Endothelial cell of umbilical vein (primary cell): ENCODE measurements at regions not wholly inside any gene's neighbourhood (a gene's known extent, or its start where the extent isn't known, plus 50 kb on each side); places are given as distances from the start of the nearest gene placed in this dataset.

Source experiments
- BruUV-seq: library from RNA; stranded (reverse); fragments of 400-500 nt; replicated peaks from 2 replicates; lab custom pipeline; 2021; lab: Mats Ljungman, UMichigan
- CTCF ChIA-PET: fragments of 300-600, 350-600 bp; sonication (Branson Sonifier 250); formaldehyde crosslinking; loops from one replicate; lab custom pipeline; 2021; ENCODE audit warnings: antibody characterized with exemption, inconsistent platforms; lab: Charles Lee
- POLR2A ChIA-PET: fragments of 300-600, 350-600 bp; sonication (Branson Sonifier 250); formaldehyde crosslinking; loops from one replicate; lab custom pipeline; 2021; ENCODE audit warnings: antibody characterized with exemption, inconsistent platforms; lab: Charles Lee
- DNase-seq: peaks from one replicate; pipeline ENCODE4 v3.0.0-alpha.2; 2011; ENCODE audit warnings: low read depth, low spot score
- FAIRE-seq: peaks from 2 replicates; lab custom pipeline; 2011; peaks lifted over from hg19 to GRCh38; lab: Jason Lieb, UNC
- H2AFZ ChIP-seq: 2 replicates; pipeline ENCODE4 v1.6.0; 2012; ENCODE audit warnings: low read depth, low read length, control low read depth, inconsistent platforms
- H3K27ac ChIP-seq: 2 replicates; pipeline ENCODE4 v1.5.1; 2011; ENCODE audit warnings: low read depth, mild to moderate bottlenecking, control low read depth, low read length, moderate library complexity; ENCODE audit not compliant: insufficient read depth
- H3K27me3 ChIP-seq, 2 experiments: 2 replicates each; pipeline versions ENCODE4 v1.6.0 to v1.6.1; 2011; ENCODE audit warnings: low read length in 2 of 2, mixed read lengths in 1 of 2; ENCODE audit not compliant: control insufficient read depth in 2 of 2, insufficient read depth in 2 of 2
- H3K36me3 ChIP-seq, 2 experiments: 2 replicates in 1 of 2; 3 replicates in 1 of 2; pipeline ENCODE4 v1.5.1; 2011; ENCODE audit warnings: low read length in 2 of 2, mild to moderate bottlenecking in 1 of 2, moderate library complexity in 1 of 2; ENCODE audit not compliant: control insufficient read depth in 2 of 2, insufficient read depth in 2 of 2; ENCODE audit errors: extremely low read depth in 1 of 2
- H3K4me1 ChIP-seq: 3 replicates; pipeline ENCODE4 v1.5.1; 2011; ENCODE audit warnings: mild to moderate bottlenecking, low read length; ENCODE audit not compliant: control insufficient read depth, insufficient read depth; ENCODE audit errors: extremely low read depth
- H3K4me2 ChIP-seq: 2 replicates; pipeline ENCODE4 v1.6.1; 2011; ENCODE audit warnings: low read length, control low read depth, mixed read lengths; ENCODE audit not compliant: insufficient read depth
- H3K4me3 ChIP-seq, 3 experiments: fragments of 200-600 bp in 1 of 3; sonication (generic), shearing (Covaris generic) in 1 of 3; replicated peaks in 1 of 3; 2 replicates each; pipeline ENCODE4 v1.5.1; 2011 to 2016; ENCODE audit warnings: control low read depth in 3 of 3, low read length in 3 of 3, mild to moderate bottlenecking in 2 of 3, inconsistent platforms in 1 of 3, low read depth in 1 of 3, moderate library complexity in 1 of 3; ENCODE audit not compliant: insufficient read depth in 1 of 3
- H3K79me2 ChIP-seq: 2 replicates; pipeline ENCODE4 v1.6.0; 2012; ENCODE audit warnings: low read length, inconsistent platforms; ENCODE audit not compliant: control insufficient read depth, insufficient read depth
- H3K9ac ChIP-seq: replicated peaks from 2 replicates; pipeline ENCODE3; 2011; ENCODE audit warnings: low read length, control low read depth; ENCODE audit not compliant: insufficient read depth; ENCODE audit errors: extremely low read depth
- H3K9me1 ChIP-seq: replicated peaks from 3 replicates; pipeline ENCODE4 v1.6.0; 2011; ENCODE audit warnings: mild to moderate bottlenecking, low read length; ENCODE audit not compliant: control insufficient read depth, insufficient read depth; ENCODE audit errors: extremely low read depth
- H3K9me3 ChIP-seq: replicated peaks from 2 replicates; pipeline ENCODE4 v1.5.1; 2012; ENCODE audit warnings: low read length, inconsistent platforms; ENCODE audit not compliant: control insufficient read depth, insufficient read depth
- H4K20me1 ChIP-seq: replicated peaks from 2 replicates; pipeline ENCODE3; 2011; ENCODE audit warnings: mild to moderate bottlenecking, low read length; ENCODE audit not compliant: control insufficient read depth, insufficient read depth; ENCODE audit errors: extremely low read depth
- EZH2 ChIP-seq: IDR thresholded peaks from 2 replicates; pipeline ENCODE4 v1.6.1; 2012; ENCODE audit warnings: borderline replicate concordance, low read depth, mild to moderate bottlenecking, moderate library complexity, low read length, inconsistent platforms; ENCODE audit not compliant: severe bottlenecking
- FOS ChIP-seq: IDR thresholded peaks from 2 replicates; pipeline ENCODE4 v1.6.1; 2011; ENCODE audit warnings: mild to moderate bottlenecking, low read length, moderate library complexity, borderline replicate concordance; ENCODE audit not compliant: insufficient read depth
- GATA2 ChIP-seq: IDR thresholded peaks from 2 replicates; pipeline ENCODE4 v1.7.0; 2011; ENCODE audit warnings: low read depth, mild to moderate bottlenecking, moderate library complexity, mixed read lengths, low read length; ENCODE audit not compliant: insufficient read length, insufficient read depth
- JUN ChIP-seq: IDR thresholded peaks from 2 replicates; pipeline ENCODE4 v1.6.1; 2011; ENCODE audit warnings: borderline replicate concordance, low read depth; ENCODE audit not compliant: insufficient read length, insufficient read depth
- MYC ChIP-seq: IDR thresholded peaks from one replicate; pipeline ENCODE4 v1.6.1; 2011; ENCODE audit warnings: mild to moderate bottlenecking, low read depth, low read length
- POLR2A ChIP-seq: IDR thresholded peaks from 2 replicates; pipeline ENCODE4 v1.6.1; 2012; ENCODE audit warnings: low read depth, mild to moderate bottlenecking, control low read depth, low read length
- POLR2AphosphoS5 ChIP-seq: IDR thresholded peaks from 2 replicates; pipeline ENCODE4 v1.6.1; 2012; ENCODE audit warnings: low read depth, mild to moderate bottlenecking, control low read depth, low read length, moderate library complexity; ENCODE audit not compliant: insufficient read depth
- dilution Hi-C: fragments of 300-500 bp; cut with MboI; formaldehyde crosslinking; loops from one replicate; pipeline ENCODE4 v1.15.0; 2019; ENCODE audit warnings: low sequenced_read_pairs; ENCODE audit not compliant: extremely low pct_ligation_motif_present
- intact Hi-C: fragments of 100-400 bp; cut with micrococcal nuclease; formaldehyde crosslinking; loops from one replicate; pipeline ENCODE4 v1.10.0; 2022
- TF ChIP-seq, protein P1 (sequence below), 2 donors: IDR thresholded peaks; 1 replicate in 1 of 2; 2 replicates in 1 of 2; pipeline ENCODE4 v1.5.1; 2011; ENCODE audit warnings: low read length in 2 of 2, mild to moderate bottlenecking in 2 of 2, moderate library complexity in 2 of 2, control low read depth in 1 of 2, inconsistent platforms in 1 of 2, low read depth in 1 of 2; ENCODE audit not compliant: insufficient read depth in 1 of 2; ENCODE audit errors: extremely low read depth in 1 of 2
- TF ChIP-seq, protein P2 (sequence below): IDR thresholded peaks from 2 replicates; pipeline ENCODE4 v1.6.1; 2011; ENCODE audit not compliant: insufficient read depth, insufficient read length

DNA sequence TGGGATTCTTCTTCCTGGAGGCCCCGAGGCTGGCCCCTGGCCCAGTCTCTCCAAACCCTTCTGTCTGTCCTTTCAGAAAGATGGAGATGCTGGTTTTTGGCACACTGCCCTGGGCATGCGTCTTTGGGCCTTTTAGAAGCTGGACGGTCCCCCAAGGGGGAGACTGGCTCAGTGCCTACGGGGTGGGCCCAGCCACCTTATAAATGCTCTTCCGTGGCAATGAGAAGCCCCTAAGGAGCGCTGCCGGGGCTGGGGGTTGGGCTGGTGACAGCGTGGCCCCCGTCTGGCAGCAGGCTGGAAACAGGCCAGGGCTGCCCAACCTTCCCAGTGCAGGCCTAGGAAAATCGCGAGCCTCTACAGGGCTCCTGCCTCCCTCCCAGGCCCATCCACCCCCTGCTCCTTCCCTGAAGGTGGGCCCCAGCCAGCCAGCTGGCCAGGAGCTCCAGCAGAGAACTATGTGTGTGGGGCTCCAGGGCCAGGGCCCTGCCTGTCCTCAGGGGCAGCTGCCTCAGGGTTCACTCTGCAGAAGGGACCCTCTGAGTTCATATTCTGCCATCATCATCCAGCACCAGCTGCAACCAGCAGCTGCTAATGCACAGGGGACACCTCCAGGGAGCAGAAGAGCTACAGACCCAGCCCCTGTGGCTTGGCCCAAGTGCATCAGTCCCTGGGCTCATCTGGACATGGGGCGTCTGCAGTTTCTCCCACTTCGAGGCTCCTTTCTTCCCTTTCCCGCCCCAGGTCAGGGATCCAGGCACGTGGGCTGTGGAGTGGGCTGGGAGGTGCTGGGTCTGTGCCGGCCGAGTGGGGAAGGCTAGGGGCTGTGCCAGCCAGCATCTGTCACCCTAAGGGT lies 107.6 kb upstream of the OTOS start:
- POLR2A ChIA-PET, result no interaction called here

More for the DNA sequence above, 107.6 kb upstream of the OTOS start:
- Histone ChIP-seq H3K27me3 (no peaks in the 10 kb centered on the region), H2AFZ (no peak overlapping the region), H3K4me3 (no peak overlapping the region), H3K9ac (no peak overlapping the region), H3K36me3 (no peaks in the 10 kb centered on the region), H4K20me1 (no peaks in the 10 kb centered on the region), H3K79me2 (no peaks in the 10 kb centered on the region), H3K9me1 (no peaks in the 10 kb centered on the region), H3K27ac (no peak overlapping the region), H3K4me1 (no peaks in the 10 kb centered on the region), H3K9me3 (no peaks in the 10 kb centered on the region), H3K4me2 (no peak overlapping the region)
- intact Hi-C loops, result no loop called here
- FAIRE-seq (no peak), DNase-seq (no peak)
- no TSS peak for BruUV-seq
- no peak for TF ChIP-seq FOS
- TF ChIP-seq, protein P1, sequence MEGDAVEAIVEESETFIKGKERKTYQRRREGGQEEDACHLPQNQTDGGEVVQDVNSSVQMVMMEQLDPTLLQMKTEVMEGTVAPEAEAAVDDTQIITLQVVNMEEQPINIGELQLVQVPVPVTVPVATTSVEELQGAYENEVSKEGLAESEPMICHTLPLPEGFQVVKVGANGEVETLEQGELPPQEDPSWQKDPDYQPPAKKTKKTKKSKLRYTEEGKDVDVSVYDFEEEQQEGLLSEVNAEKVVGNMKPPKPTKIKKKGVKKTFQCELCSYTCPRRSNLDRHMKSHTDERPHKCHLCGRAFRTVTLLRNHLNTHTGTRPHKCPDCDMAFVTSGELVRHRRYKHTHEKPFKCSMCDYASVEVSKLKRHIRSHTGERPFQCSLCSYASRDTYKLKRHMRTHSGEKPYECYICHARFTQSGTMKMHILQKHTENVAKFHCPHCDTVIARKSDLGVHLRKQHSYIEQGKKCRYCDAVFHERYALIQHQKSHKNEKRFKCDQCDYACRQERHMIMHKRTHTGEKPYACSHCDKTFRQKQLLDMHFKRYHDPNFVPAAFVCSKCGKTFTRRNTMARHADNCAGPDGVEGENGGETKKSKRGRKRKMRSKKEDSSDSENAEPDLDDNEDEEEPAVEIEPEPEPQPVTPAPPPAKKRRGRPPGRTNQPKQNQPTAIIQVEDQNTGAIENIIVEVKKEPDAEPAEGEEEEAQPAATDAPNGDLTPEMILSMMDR (IDR thresholded peaks at IDR 0.05; ENCODE audit: extremely low read depth in 1 of 2, insufficient read depth in 1 of 2, low read depth in 1 of 2, low read length in 2 of 2), result no peak
- TF ChIP-seq, protein P2, sequence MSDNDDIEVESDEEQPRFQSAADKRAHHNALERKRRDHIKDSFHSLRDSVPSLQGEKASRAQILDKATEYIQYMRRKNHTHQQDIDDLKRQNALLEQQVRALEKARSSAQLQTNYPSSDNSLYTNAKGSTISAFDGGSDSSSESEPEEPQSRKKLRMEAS, result no peak
- no peak for TF ChIP-seq MYC
- TF ChIP-seq JUN, result no peak
- no peak for TF ChIP-seq EZH2
- no peak for TF ChIP-seq GATA2
- no peak for TF ChIP-seq POLR2AphosphoS5
- TF ChIP-seq POLR2A, result no peak
- dilution Hi-C loops, result no loop called here
- CTCF ChIA-PET, result no interaction called here
